Mucosa of descending colon (tissue), 3 donors: ENCODE measurements at regions not wholly inside any gene's neighbourhood (a gene's known extent, or its start where the extent isn't known, plus 50 kb on each side); places are given as distances from the start of the nearest gene placed in this dataset.

Experiments used
- ATAC-seq: fragments of 200-7000 bp; cut with Tn5 transposase; one replicate; pipeline ENCODE4 v1.9.1; 2020; ENCODE audit warnings: mild to moderate bottlenecking, moderate library complexity
- DNase-seq, 3 donors: peaks; one replicate each; pipeline ENCODE4 v3.0.0-alpha.2; 2020
- H3K36me3 ChIP-seq: fragments of 200-600 bp; one replicate; pipeline ENCODE4 v1.8.0; 2021; ENCODE audit warnings: low read depth, mild to moderate bottlenecking
- H3K4me1 ChIP-seq: fragments of 200-600 bp; one replicate; pipeline ENCODE4 v1.8.0; 2021; ENCODE audit warnings: low read depth, mild to moderate bottlenecking
- H3K4me3 ChIP-seq: fragments of 200-600 bp; one replicate; pipeline ENCODE4 v1.8.0; 2021; ENCODE audit warnings: mild to moderate bottlenecking
- H3K9me3 ChIP-seq: fragments of 200-600 bp; one replicate; pipeline ENCODE4 v1.8.0; 2021; ENCODE audit warnings: mild to moderate bottlenecking
- CTCF ChIP-seq: fragments of 200-600 bp; IDR thresholded peaks from one replicate; pipeline ENCODE4 v1.8.0; 2022; ENCODE audit warnings: antibody characterized with exemption, mild to moderate bottlenecking
- intact Hi-C, 2 donors: fragments of 100-400 bp; cut with DNase I in 1 of 2; cut with micrococcal nuclease in 1 of 2; formaldehyde crosslinking; loops; one replicate each; pipeline versions ENCODE4 v1.11.0 to v1.11.1; 2022; cut with DNase I, micrococcal nuclease
- donor health status: DM: no; HTN: no; CAD: no; lungs with moderate emphysema.
- donor health status: DM: no; HTN: no; CAD: no.
- donor health status: DM: no; HTN: yes; CAD: no.

GRCh38 chr1:81174811-81175476, 625.8 kb upstream of the ADGRL2 start:
- intact Hi-C loops: no loop called here
- no peak for ATAC-seq
- H3K4me3 ChIP-seq: no peak overlapping the region
- H3K36me3 ChIP-seq: no peaks in the 10 kb centered on the region
- no peak for DNase-seq
- H3K9me3 ChIP-seq: no peaks in the 10 kb centered on the region
- H3K4me1 ChIP-seq: no peaks in the 10 kb centered on the region
- TF ChIP-seq CTCF: no peak

GRCh38 chr1:81174052-81174451, 626.7 kb upstream of the ADGRL2 start:
- intact Hi-C loops: no loop called here
- no peak for TF ChIP-seq CTCF
- Histone ChIP-seq H3K9me3 (no peaks in the 10 kb centered on the region), H3K4me3 (no peak overlapping the region), H3K4me1 (no peaks in the 10 kb centered on the region), H3K36me3 (no peaks in the 10 kb centered on the region)
- ATAC-seq: no peak
- no peak for DNase-seq

- H3K4me1 ChIP-seq: no peaks in the 10 kb centered on the region
- TF ChIP-seq CTCF: no peak
- H3K36me3 ChIP-seq: no peaks in the 10 kb centered on the region
- intact Hi-C loops: no loop called here
- no peaks in the 10 kb centered on the region for H3K9me3 ChIP-seq
- ATAC-seq: no peak
- H3K4me3 ChIP-seq: no peak overlapping the region
- no peak for DNase-seq
Observed at GRCh38 chr1:81172483-81172882, 628.3 kb upstream of the ADGRL2 start.

GRCh38 chr1:81170721-81171120, 630.0 kb upstream of the ADGRL2 start:
- Histone ChIP-seq H3K4me3 (no peak overlapping the region), H3K9me3 (no peaks in the 10 kb centered on the region), H3K36me3 (no peaks in the 10 kb centered on the region), H3K4me1 (no peaks in the 10 kb centered on the region)
- intact Hi-C loops: no loop called here
- no peak for DNase-seq
- ATAC-seq: no peak
- TF ChIP-seq CTCF: no peak

GRCh38 chr1:81165963-81166362, 634.8 kb upstream of the ADGRL2 start:
- Histone ChIP-seq H3K4me3 (no peak overlapping the region), H3K4me1 (no peaks in the 10 kb centered on the region), H3K36me3 (no peaks in the 10 kb centered on the region), H3K9me3 (no peaks in the 10 kb centered on the region)
- DNase-seq (no peak), ATAC-seq (no peak)
- TF ChIP-seq CTCF: no peak
- intact Hi-C loops: no loop called here

- no peaks in the 10 kb centered on the region for H3K4me1 ChIP-seq
- H3K9me3 ChIP-seq: no peaks in the 10 kb centered on the region
- intact Hi-C loops: no loop called here
- H3K36me3 ChIP-seq: no peaks in the 10 kb centered on the region
- DNase-seq (no peak), ATAC-seq (no peak)
- no peak for TF ChIP-seq CTCF
- no peak overlapping the region for H3K4me3 ChIP-seq
Observed at GRCh38 chr1:81160696-81161095, 640.0 kb upstream of the ADGRL2 start.
